SJCRH30 (cell line): ENCODE measurements at regions not wholly inside any gene's neighbourhood (a gene's known extent, or its start where the extent isn't known, plus 50 kb on each side); places are given as distances from the start of the nearest gene placed in this dataset.

Source experiments
- DNase-seq, 2 experiments: peaks; one replicate each; pipeline ENCODE4 v3.0.0-alpha.2; 2015 to 2020
- H3K27ac ChIP-seq: fragments of 250-450 bp; sonication (Bioruptor Pico); 2 replicates; pipeline ENCODE4 v1.5.1; 2020; ENCODE audit warnings: mild to moderate bottlenecking, moderate library complexity
- H3K27me3 ChIP-seq: fragments of 250-450 bp; sonication (Bioruptor Pico); 2 replicates; pipeline ENCODE4 v1.5.1; 2020; ENCODE audit warnings: mild to moderate bottlenecking, moderate library complexity
- H3K36me3 ChIP-seq: fragments of 250-450 bp; sonication (Bioruptor Pico); 2 replicates; pipeline ENCODE4 v1.5.1; 2020; ENCODE audit warnings: mild to moderate bottlenecking, moderate library complexity
- H3K4me1 ChIP-seq: fragments of 250-450 bp; sonication (Bioruptor Pico); 2 replicates; pipeline ENCODE4 v1.5.1; 2020; ENCODE audit warnings: mild to moderate bottlenecking, moderate library complexity
- H3K4me3 ChIP-seq: fragments of 250-450 bp; sonication (Bioruptor Pico); 2 replicates; pipeline ENCODE4 v1.5.1; 2020; ENCODE audit warnings: mild to moderate bottlenecking, moderate library complexity
- H3K9me3 ChIP-seq: fragments of 250-450 bp; sonication (Bioruptor Pico); replicated peaks from 2 replicates; pipeline ENCODE4 v1.5.1; 2020; ENCODE audit warnings: mild to moderate bottlenecking, moderate library complexity

GRCh38 chr7:52080493-52080892 is 763.9 kb upstream of the COBL start:
- Histone ChIP-seq H3K27me3 (peaks cover 6% of the 10 kb centered on the region; the same call in 1 of the 2 replicates), H3K4me3 (no peak overlapping the region), H3K27ac (no peak overlapping the region), H3K36me3 (no peaks in the 10 kb centered on the region), H3K4me1 (no peaks in the 10 kb centered on the region), H3K9me3 (0 out of 2 replicates have a peak, but pooled peaks cover 3% of the 10 kb centered on the region)
- DNase-seq: no peak

- Histone ChIP-seq H3K9me3 (0 out of 2 replicates have a peak, but pooled peaks cover 3% of the 10 kb centered on the region), H3K27ac (no peak overlapping the region), H3K36me3 (no peaks in the 10 kb centered on the region), H3K27me3 (peaks cover 6% of the 10 kb centered on the region; the same call in 1 of the 2 replicates), H3K4me3 (no peak overlapping the region), H3K4me1 (no peaks in the 10 kb centered on the region)
- DNase-seq: no peak
Measured at GRCh38 chr7:52079726-52080125, 763.1 kb upstream of the COBL start.

GRCh38 chr7:52077571-52077970 is 761.0 kb upstream of the COBL start:
- H3K36me3 ChIP-seq: no peaks in the 10 kb centered on the region
- H3K4me1 ChIP-seq: no peaks in the 10 kb centered on the region
- H3K27me3 ChIP-seq: peaks cover 6% of the 10 kb centered on the region; the same call in 1 of the 2 replicates
- DNase-seq: no peak
- H3K9me3 ChIP-seq: 0 out of 2 replicates have a peak, but pooled peaks cover 3% of the 10 kb centered on the region
- H3K27ac ChIP-seq: no peak overlapping the region
- H3K4me3 ChIP-seq: no peak overlapping the region

GRCh38 chr7:52074912-52075311 is 758.3 kb upstream of the COBL start:
- Histone ChIP-seq H3K4me3 (no peak overlapping the region), H3K9me3 (0 out of 2 replicates have a peak, but pooled peaks cover 3% of the 10 kb centered on the region), H3K27ac (no peak overlapping the region), H3K4me1 (no peaks in the 10 kb centered on the region), H3K36me3 (no peaks in the 10 kb centered on the region), H3K27me3 (no peaks in the 10 kb centered on the region)
- no peak for DNase-seq

GRCh38 chr7:52074071-52074470 is 757.5 kb upstream of the COBL start:
- Histone ChIP-seq H3K4me1 (no peaks in the 10 kb centered on the region), H3K4me3 (no peak overlapping the region), H3K36me3 (no peaks in the 10 kb centered on the region), H3K9me3 (0 out of 2 replicates have a peak, but pooled peaks cover 3% of the 10 kb centered on the region), H3K27me3 (no peaks in the 10 kb centered on the region), H3K27ac (no peak overlapping the region)
- no peak for DNase-seq

- 0 out of 2 replicates have a peak, but pooled peaks cover 3% of the 10 kb centered on the region for H3K9me3 ChIP-seq
- H3K4me1 ChIP-seq: no peaks in the 10 kb centered on the region
- DNase-seq: no peak
- H3K27ac ChIP-seq: no peak overlapping the region
- H3K27me3 ChIP-seq: no peaks in the 10 kb centered on the region
- no peaks in the 10 kb centered on the region for H3K36me3 ChIP-seq
- no peak overlapping the region for H3K4me3 ChIP-seq
Measured at GRCh38 chr7:52071744-52072143, 755.1 kb upstream of the COBL start.

- Histone ChIP-seq H3K36me3 (no peaks in the 10 kb centered on the region), H3K9me3 (no peaks in the 10 kb centered on the region), H3K4me3 (no peak overlapping the region), H3K27me3 (peaks cover 9% of the 10 kb centered on the region; the same call in 1 of the 2 replicates), H3K4me1 (no peaks in the 10 kb centered on the region), H3K27ac (no peak overlapping the region)
- DNase-seq: no peak
Measured at GRCh38 chr7:52064493-52064892, 747.9 kb upstream of the COBL start.

- H3K27me3 ChIP-seq: peaks cover 9% of the 10 kb centered on the region; the same call in 1 of the 2 replicates
- no peak overlapping the region for H3K27ac ChIP-seq
Measured at GRCh38 chr7:52061666-52062065, 745.1 kb upstream of the COBL start.

GRCh38 chr7:52053525-52053924 is 736.9 kb upstream of the COBL start:
- H3K36me3 ChIP-seq: no peaks in the 10 kb centered on the region
- no peak overlapping the region for H3K27ac ChIP-seq
- H3K4me3 ChIP-seq: no peak overlapping the region
- no peaks in the 10 kb centered on the region for H3K27me3 ChIP-seq
- no peaks in the 10 kb centered on the region for H3K4me1 ChIP-seq
- no peak for DNase-seq
- H3K9me3 ChIP-seq: no peaks in the 10 kb centered on the region

More at GRCh38 chr7:52061666-52062065, 745.1 kb upstream of the COBL start:
- H3K4me1 ChIP-seq: no peaks in the 10 kb centered on the region
- no peak for DNase-seq
- H3K36me3 ChIP-seq: no peaks in the 10 kb centered on the region
- no peaks in the 10 kb centered on the region for H3K9me3 ChIP-seq
- H3K4me3 ChIP-seq: no peak overlapping the region

GRCh38 chr7:52030722-52031121 is 714.1 kb upstream of the COBL start:
- H3K4me1 ChIP-seq: no peaks in the 10 kb centered on the region
- no peaks in the 10 kb centered on the region for H3K27me3 ChIP-seq
- DNase-seq: no peak
- H3K27ac ChIP-seq: no peak overlapping the region
- H3K36me3 ChIP-seq: no peaks in the 10 kb centered on the region
- H3K9me3 ChIP-seq: no peaks in the 10 kb centered on the region
- H3K4me3 ChIP-seq: no peak overlapping the region

GRCh38 chr7:52026140-52026539 is 709.5 kb upstream of the COBL start:
- no peaks in the 10 kb centered on the region for H3K36me3 ChIP-seq
- no peaks in the 10 kb centered on the region for H3K9me3 ChIP-seq
- no peaks in the 10 kb centered on the region for H3K27me3 ChIP-seq
- no peak for DNase-seq
- no peak overlapping the region for H3K27ac ChIP-seq
- H3K4me3 ChIP-seq: no peak overlapping the region
- H3K4me1 ChIP-seq: no peaks in the 10 kb centered on the region

GRCh38 chr7:52021343-52021742 is 704.7 kb upstream of the COBL start:
- no peak for DNase-seq
- no peaks in the 10 kb centered on the region for H3K4me1 ChIP-seq
- H3K36me3 ChIP-seq: no peaks in the 10 kb centered on the region
- no peaks in the 10 kb centered on the region for H3K27me3 ChIP-seq
- H3K9me3 ChIP-seq: 0 out of 2 replicates have a peak, but pooled peaks cover 4% of the 10 kb centered on the region
- H3K27ac ChIP-seq: no peak overlapping the region
- H3K4me3 ChIP-seq: no peak overlapping the region

- Histone ChIP-seq H3K27ac (no peak overlapping the region), H3K4me3 (no peak overlapping the region), H3K36me3 (no peaks in the 10 kb centered on the region), H3K9me3 (0 out of 2 replicates have a peak, but pooled peaks cover 4% of the 10 kb centered on the region), H3K27me3 (no peaks in the 10 kb centered on the region), H3K4me1 (no peaks in the 10 kb centered on the region)
- no peak for DNase-seq
Measured at GRCh38 chr7:52018680-52019054, 702.1 kb upstream of the COBL start.

GRCh38 chr7:52017802-52018679 is 701.4 kb upstream of the COBL start:
- H3K27ac ChIP-seq: no peak overlapping the region
- H3K27me3 ChIP-seq: no peaks in the 10 kb centered on the region
- peak; percentile 42 to 76 for DNase-seq
- no peak overlapping the region for H3K4me3 ChIP-seq
- 0 out of 2 replicates have a peak, but pooled peaks cover 4% of the 10 kb centered on the region for H3K9me3 ChIP-seq
- H3K4me1 ChIP-seq: no peaks in the 10 kb centered on the region
- no peaks in the 10 kb centered on the region for H3K36me3 ChIP-seq

GRCh38 chr7:52009181-52009580 is 692.6 kb upstream of the COBL start:
- Histone ChIP-seq H3K36me3 (no peaks in the 10 kb centered on the region), H3K27ac (no peak overlapping the region), H3K4me1 (no peaks in the 10 kb centered on the region), H3K9me3 (no peaks in the 10 kb centered on the region), H3K4me3 (no peak overlapping the region), H3K27me3 (no peaks in the 10 kb centered on the region)
- DNase-seq: no peak
